ENCODE measurements at regions not wholly inside any gene's neighbourhood (a gene's known extent, or its start where the extent isn't known, plus 50 kb on each side); places are given as distances from the start of the nearest gene placed in this dataset.
"Not testable (repeated sequence)": the region's sequence is repeated elsewhere in the genome, so short reads cannot be mapped to it uniquely, and the experiment has no call there.

DNA sequence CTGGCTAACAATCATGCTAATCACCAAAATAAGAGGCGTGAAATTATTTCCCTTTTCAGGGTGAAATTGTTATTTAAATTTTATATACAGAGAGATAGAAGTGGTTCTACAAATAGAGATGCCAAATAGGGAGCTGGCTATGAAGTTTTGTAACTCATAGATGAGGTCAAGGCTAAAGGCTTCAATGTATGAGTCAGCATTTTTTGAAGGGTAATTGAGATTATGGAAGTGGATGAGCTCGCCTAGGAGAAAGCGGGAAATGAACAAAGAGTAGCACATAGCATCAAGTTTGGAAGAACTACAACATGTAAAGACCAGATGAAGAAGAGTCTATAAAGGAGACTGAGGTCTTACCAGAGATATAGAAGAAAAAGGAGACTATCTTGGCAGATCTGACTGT, 838.1 kb downstream of the DNAJB9 start:
- Histone ChIP-seq H3K27ac (no peak overlapping the region), H3K9me3 (no peaks in the 10 kb centered on the region), H3K4me3 (no peak overlapping the region), H3K27me3 (no peaks in the 10 kb centered on the region), H3K4me1 (no peaks in the 10 kb centered on the region), H3K36me3 (no peaks in the 10 kb centered on the region)
- intact Hi-C loops (cut with DNase I), result no loop called here
- DNase-seq (ENCODE audit: low spot score in 2 of 2), result no peak
- TF ChIP-seq, protein P1, sequence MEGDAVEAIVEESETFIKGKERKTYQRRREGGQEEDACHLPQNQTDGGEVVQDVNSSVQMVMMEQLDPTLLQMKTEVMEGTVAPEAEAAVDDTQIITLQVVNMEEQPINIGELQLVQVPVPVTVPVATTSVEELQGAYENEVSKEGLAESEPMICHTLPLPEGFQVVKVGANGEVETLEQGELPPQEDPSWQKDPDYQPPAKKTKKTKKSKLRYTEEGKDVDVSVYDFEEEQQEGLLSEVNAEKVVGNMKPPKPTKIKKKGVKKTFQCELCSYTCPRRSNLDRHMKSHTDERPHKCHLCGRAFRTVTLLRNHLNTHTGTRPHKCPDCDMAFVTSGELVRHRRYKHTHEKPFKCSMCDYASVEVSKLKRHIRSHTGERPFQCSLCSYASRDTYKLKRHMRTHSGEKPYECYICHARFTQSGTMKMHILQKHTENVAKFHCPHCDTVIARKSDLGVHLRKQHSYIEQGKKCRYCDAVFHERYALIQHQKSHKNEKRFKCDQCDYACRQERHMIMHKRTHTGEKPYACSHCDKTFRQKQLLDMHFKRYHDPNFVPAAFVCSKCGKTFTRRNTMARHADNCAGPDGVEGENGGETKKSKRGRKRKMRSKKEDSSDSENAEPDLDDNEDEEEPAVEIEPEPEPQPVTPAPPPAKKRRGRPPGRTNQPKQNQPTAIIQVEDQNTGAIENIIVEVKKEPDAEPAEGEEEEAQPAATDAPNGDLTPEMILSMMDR (IDR thresholded peaks at IDR 0.05), result no peak

DNA sequence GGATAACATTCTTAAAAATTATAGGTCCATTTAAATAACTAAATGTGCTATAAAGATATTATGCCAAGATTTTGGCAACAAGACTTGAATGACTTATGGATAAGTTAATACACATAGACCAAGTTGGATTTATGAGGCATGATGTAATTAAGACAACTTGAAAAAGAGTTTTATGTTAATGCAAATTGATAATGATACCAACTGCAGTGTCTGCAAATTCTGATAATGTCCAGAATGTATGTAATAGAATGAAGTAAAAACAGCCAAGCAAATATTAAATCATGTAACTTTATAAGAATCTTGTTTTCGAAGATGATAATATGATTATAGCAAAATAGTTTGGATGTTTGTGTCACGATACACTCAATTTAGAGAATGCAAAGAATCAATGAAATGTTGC, 868.3 kb downstream of the DNAJB9 start:
- no peaks in the 10 kb centered on the region for H3K27me3 ChIP-seq
- H3K4me3 ChIP-seq, result no peak overlapping the region
- H3K4me1 ChIP-seq, result no peaks in the 10 kb centered on the region
- no peaks in the 10 kb centered on the region for H3K9me3 ChIP-seq
- DNase-seq (ENCODE audit: low spot score in 2 of 2), result no peak
- TF ChIP-seq, protein P1 (IDR thresholded peaks at IDR 0.05), result no peak
- no peak overlapping the region for H3K27ac ChIP-seq
- intact Hi-C loops (cut with DNase I), result no loop called here
- no peaks in the 10 kb centered on the region for H3K36me3 ChIP-seq

DNA sequence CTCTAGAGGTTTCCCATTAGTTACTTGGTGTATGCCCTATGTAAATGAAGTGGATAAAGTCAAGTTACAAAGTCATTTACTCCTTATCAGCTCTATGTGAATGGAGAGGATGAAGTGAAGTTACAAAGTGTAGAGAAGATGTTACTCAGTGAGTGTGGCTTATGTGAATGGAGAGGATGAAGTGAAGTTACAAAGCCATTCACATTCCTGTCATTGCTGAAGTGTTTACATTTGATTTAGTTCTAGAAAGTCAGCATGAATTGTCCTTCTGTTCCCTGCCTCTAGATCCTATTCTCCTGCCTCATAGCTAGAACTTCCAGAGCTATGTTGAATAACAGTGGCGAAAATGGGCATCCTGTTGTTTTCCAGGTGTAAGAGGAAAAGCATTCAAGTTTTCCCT, 880.1 kb downstream of the DNAJB9 start:
- no peaks in the 10 kb centered on the region for H3K4me1 ChIP-seq

GRCh38 chr7:109456116-109456515, 886.4 kb downstream of the DNAJB9 start:
- Histone ChIP-seq H3K36me3 (no peaks in the 10 kb centered on the region), H3K27me3 (no peaks in the 10 kb centered on the region), H3K4me3 (no peak overlapping the region), H3K4me1 (no peaks in the 10 kb centered on the region), H3K27ac (no peak overlapping the region), H3K9me3 (peaks cover 0 to 7% of the 10 kb centered on the region in 2 donors)
- TF ChIP-seq, protein P1 (IDR thresholded peaks at IDR 0.05), result no peak
- intact Hi-C loops (cut with DNase I), result no loop called here
- no peak for DNase-seq (ENCODE audit: low spot score in 2 of 2)

More for the DNA sequence above, 880.1 kb downstream of the DNAJB9 start:
- no peak for DNase-seq (ENCODE audit: low spot score in 2 of 2)
- Histone ChIP-seq H3K27ac (no peak overlapping the region), H3K4me3 (no peak overlapping the region), H3K9me3 (peaks cover 0 to 5% of the 10 kb centered on the region in 2 donors), H3K27me3 (no peaks in the 10 kb centered on the region), H3K36me3 (no peaks in the 10 kb centered on the region)
- TF ChIP-seq, protein P1 (IDR thresholded peaks at IDR 0.05), result no peak
- intact Hi-C loops (cut with DNase I), result no loop called here

GRCh38 chr7:109460296-109460695, 890.6 kb downstream of the DNAJB9 start:
- Histone ChIP-seq H3K4me1 (no peaks in the 10 kb centered on the region), H3K4me3 (no peak overlapping the region), H3K27ac (no peak overlapping the region), H3K27me3 (no peaks in the 10 kb centered on the region), H3K9me3 (peaks cover 0 to under 1% of the 10 kb centered on the region in 2 donors), H3K36me3 (no peaks in the 10 kb centered on the region)
- intact Hi-C loops (cut with DNase I), result no loop called here
- no peak for DNase-seq (ENCODE audit: low spot score in 2 of 2)
- TF ChIP-seq, protein P1 (IDR thresholded peaks at IDR 0.05), result no peak

DNA sequence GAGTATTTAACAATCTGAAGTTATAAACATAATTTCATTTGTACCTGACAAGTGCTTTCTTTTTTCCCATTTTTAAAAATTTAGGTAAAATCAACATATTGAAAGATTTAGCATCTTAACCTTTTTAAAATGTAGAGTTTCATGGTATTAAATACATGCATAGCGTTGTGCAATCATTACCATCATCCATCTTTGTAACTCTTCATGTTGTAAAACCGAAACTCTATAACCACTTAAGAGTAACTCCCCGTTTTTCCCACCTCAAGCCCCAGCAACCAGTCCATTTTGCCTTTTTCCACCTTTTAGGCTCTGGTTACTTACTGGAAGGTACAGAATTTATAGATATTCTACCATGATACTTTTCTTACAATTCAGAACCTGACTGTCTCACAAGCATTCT, 892.5 kb downstream of the DNAJB9 start:
- Histone ChIP-seq H3K4me1 (no peaks in the 10 kb centered on the region), H3K27me3 (no peaks in the 10 kb centered on the region), H3K9me3 (no peaks in the 10 kb centered on the region), H3K27ac (no peak overlapping the region), H3K36me3 (no peaks in the 10 kb centered on the region), H3K4me3 (no peak overlapping the region)
- TF ChIP-seq, protein P1 (IDR thresholded peaks at IDR 0.05), result no peak
- no peak for DNase-seq (ENCODE audit: low spot score in 2 of 2)
- intact Hi-C loops (cut with DNase I), result no loop called here

GRCh38 chr7:109467729-109468128, 898.1 kb downstream of the DNAJB9 start:
- intact Hi-C loops (cut with DNase I); H3K27me3 ChIP-seq; H3K4me1 ChIP-seq: not testable (repeated sequence)

More at GRCh38 chr7:109467729-109468128, 898.1 kb downstream of the DNAJB9 start:
- H3K9me3 ChIP-seq; H3K36me3 ChIP-seq; H3K27ac ChIP-seq; H3K4me3 ChIP-seq; DNase-seq (ENCODE audit: low spot score in 2 of 2): not testable (repeated sequence)

All from ascending aorta (tissue), 2 donors.